ENCODE measurements at regions not wholly inside any gene's neighbourhood (a gene's known extent, or its start where the extent isn't known, plus 50 kb on each side); places are given as distances from the start of the nearest gene placed in this dataset.

- Histone ChIP-seq H3K4me2 (ENCODE audit: low read length) (no peak overlapping the region), H3F3A (ENCODE audit: control insufficient read depth, insufficient read depth) (no peaks in the 10 kb centered on the region)
Observed at GRCh38 chr5:30918171-30918570, 275.3 kb upstream of the CDH6 start.

GRCh38 chr5:30908356-30908755, 285.1 kb upstream of the CDH6 start:
- H3K4me2 ChIP-seq (ENCODE audit: low read length), result no peak overlapping the region
- no peaks in the 10 kb centered on the region for H3K9me3 ChIP-seq (ENCODE audit: control insufficient read depth, insufficient read depth, low read length)
- H3K27me3 ChIP-seq (ENCODE audit: control insufficient read depth, low read length), result no peaks in the 10 kb centered on the region
- H3K4me3 ChIP-seq (ENCODE audit: low read length), result no peak overlapping the region
- H3K79me2 ChIP-seq (ENCODE audit: control insufficient read depth, low read length), result no peaks in the 10 kb centered on the region
- TF ChIP-seq EZH2phosphoT487 (IDR thresholded peaks at IDR 0.05; ENCODE audit: borderline replicate concordance, low read length) (no peak), CTCF (IDR thresholded peaks at IDR 0.05; ENCODE audit: low read depth, low read length, poor library complexity, severe bottlenecking) (no peak)
- H4K20me1 ChIP-seq (ENCODE audit: control insufficient read depth, insufficient read depth, low read depth, low read length), result no peaks in the 10 kb centered on the region
- H3K9me2 ChIP-seq (replicated peaks; ENCODE audit: control insufficient read depth, low read length), result no peaks in the 10 kb centered on the region
- H3K36me3 ChIP-seq (ENCODE audit: control insufficient read depth, low read length), result no peaks in the 10 kb centered on the region
- no peaks in the 10 kb centered on the region for H3F3A ChIP-seq (ENCODE audit: control insufficient read depth, insufficient read depth)
- no peak overlapping the region for H3K27ac ChIP-seq (ENCODE audit: low read depth, low read length)
- no peaks in the 10 kb centered on the region for H3K4me1 ChIP-seq (ENCODE audit: control insufficient read depth, low read length)

More at GRCh38 chr5:30918171-30918570, 275.3 kb upstream of the CDH6 start:
- H3K27ac ChIP-seq (ENCODE audit: low read depth, low read length), result no peak overlapping the region
- no peak for TF ChIP-seq EZH2phosphoT487 (IDR thresholded peaks at IDR 0.05; ENCODE audit: borderline replicate concordance, low read length)
- no peak for TF ChIP-seq CTCF (IDR thresholded peaks at IDR 0.05; ENCODE audit: low read depth, low read length, poor library complexity, severe bottlenecking)
- H4K20me1 ChIP-seq (ENCODE audit: control insufficient read depth, insufficient read depth, low read depth, low read length), result no peaks in the 10 kb centered on the region
- no peaks in the 10 kb centered on the region for H3K4me1 ChIP-seq (ENCODE audit: control insufficient read depth, low read length)
- no peaks in the 10 kb centered on the region for H3K36me3 ChIP-seq (ENCODE audit: control insufficient read depth, low read length)
- no peaks in the 10 kb centered on the region for H3K9me3 ChIP-seq (ENCODE audit: control insufficient read depth, insufficient read depth, low read length)
- no peaks in the 10 kb centered on the region for H3K79me2 ChIP-seq (ENCODE audit: control insufficient read depth, low read length)
- no peaks in the 10 kb centered on the region for H3K9me2 ChIP-seq (replicated peaks; ENCODE audit: control insufficient read depth, low read length)
- H3K27me3 ChIP-seq (ENCODE audit: control insufficient read depth, low read length), result no peaks in the 10 kb centered on the region
- H3K4me3 ChIP-seq (ENCODE audit: low read length), result no peak overlapping the region

GRCh38 chr5:30900367-30900766, 293.1 kb upstream of the CDH6 start:
- H3K4me2 ChIP-seq (ENCODE audit: low read length), result no peak overlapping the region
- no peaks in the 10 kb centered on the region for H4K20me1 ChIP-seq (ENCODE audit: control insufficient read depth, insufficient read depth, low read depth, low read length)
- H3F3A ChIP-seq (ENCODE audit: control insufficient read depth, insufficient read depth), result no peaks in the 10 kb centered on the region
- TF ChIP-seq CTCF (IDR thresholded peaks at IDR 0.05; ENCODE audit: low read depth, low read length, poor library complexity, severe bottlenecking), result no peak
- no peak for TF ChIP-seq EZH2phosphoT487 (IDR thresholded peaks at IDR 0.05; ENCODE audit: borderline replicate concordance, low read length)
- no peaks in the 10 kb centered on the region for H3K9me3 ChIP-seq (ENCODE audit: control insufficient read depth, insufficient read depth, low read length)
- H3K4me3 ChIP-seq (ENCODE audit: low read length), result no peak overlapping the region
- no peaks in the 10 kb centered on the region for H3K79me2 ChIP-seq (ENCODE audit: control insufficient read depth, low read length)
- no peaks in the 10 kb centered on the region for H3K36me3 ChIP-seq (ENCODE audit: control insufficient read depth, low read length)
- no peaks in the 10 kb centered on the region for H3K4me1 ChIP-seq (ENCODE audit: control insufficient read depth, low read length)
- no peaks in the 10 kb centered on the region for H3K9me2 ChIP-seq (replicated peaks; ENCODE audit: control insufficient read depth, low read length)
- H3K27me3 ChIP-seq (ENCODE audit: control insufficient read depth, low read length), result no peaks in the 10 kb centered on the region
- no peak overlapping the region for H3K27ac ChIP-seq (ENCODE audit: low read depth, low read length)

DNA sequence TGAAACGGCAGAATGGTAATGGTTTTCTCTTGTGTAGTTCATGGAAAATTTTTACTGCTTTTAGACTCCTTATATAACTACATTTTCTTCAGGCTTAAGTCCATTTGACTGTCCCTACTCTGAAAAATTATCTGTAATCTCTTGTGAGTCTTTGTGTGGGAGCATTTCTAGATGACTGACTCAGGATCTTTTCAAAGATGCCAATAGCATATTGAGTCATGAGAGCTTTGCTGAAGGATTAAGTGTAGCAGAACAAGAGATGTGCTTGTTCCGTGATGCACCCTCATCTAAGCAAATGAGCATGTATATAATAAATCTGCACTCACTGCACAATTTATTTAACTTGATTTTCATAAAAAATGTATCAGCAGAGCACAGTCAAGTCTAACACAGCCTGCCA, 298.7 kb upstream of the CDH6 start:
- Histone ChIP-seq H3K36me3 (ENCODE audit: control insufficient read depth, low read length) (no peaks in the 10 kb centered on the region), H3K9me2 (replicated peaks; ENCODE audit: control insufficient read depth, low read length) (no peaks in the 10 kb centered on the region), H3K79me2 (ENCODE audit: control insufficient read depth, low read length) (no peaks in the 10 kb centered on the region), H3F3A (ENCODE audit: control insufficient read depth, insufficient read depth) (no peaks in the 10 kb centered on the region), H3K4me3 (ENCODE audit: low read length) (no peak overlapping the region), H3K27me3 (ENCODE audit: control insufficient read depth, low read length) (no peaks in the 10 kb centered on the region), H3K4me1 (ENCODE audit: control insufficient read depth, low read length) (no peaks in the 10 kb centered on the region), H3K4me2 (ENCODE audit: low read length) (no peak overlapping the region), H4K20me1 (ENCODE audit: control insufficient read depth, insufficient read depth, low read depth, low read length) (no peaks in the 10 kb centered on the region), H3K9me3 (ENCODE audit: control insufficient read depth, insufficient read depth, low read length) (no peaks in the 10 kb centered on the region), H3K27ac (ENCODE audit: low read depth, low read length) (no peak overlapping the region)
- TF ChIP-seq EZH2phosphoT487 (IDR thresholded peaks at IDR 0.05; ENCODE audit: borderline replicate concordance, low read length), result no peak
- TF ChIP-seq CTCF (IDR thresholded peaks at IDR 0.05; ENCODE audit: low read depth, low read length, poor library complexity, severe bottlenecking), result no peak
